T-helper 2 cell treated with Interferon-gamma antibody and Interleukin-4, amounts not matched to agents 5 μg/mL and 100 μg/mL, for 36 hours (primary cell): ENCODE measurements at regions not wholly inside any gene's neighbourhood (a gene's known extent, or its start where the extent isn't known, plus 50 kb on each side); places are given as distances from the start of the nearest gene placed in this dataset.

Experiments used
- DNase-seq: peaks from one replicate; pipeline ENCODE4 v3.0.0; 2021; ENCODE audit warnings: low spot score
- H3K27ac Mint-ChIP-seq: one replicate; pipeline ENCODE4 v1.8.0; 2021; ENCODE audit warnings: mild to moderate bottlenecking, mixed read lengths
- H3K27me3 Mint-ChIP-seq: one replicate; pipeline ENCODE4 v1.8.0; 2021; ENCODE audit warnings: low read depth, mixed read lengths
- H3K36me3 Mint-ChIP-seq: one replicate; pipeline ENCODE4 v1.8.0; 2021; ENCODE audit warnings: low read depth, mixed read lengths
- H3K4me1 Mint-ChIP-seq: one replicate; pipeline ENCODE4 v1.8.0; 2021; ENCODE audit warnings: low read depth, mixed read lengths
- H3K4me3 Mint-ChIP-seq: one replicate; pipeline ENCODE4 v1.8.0; 2022; ENCODE audit warnings: mild to moderate bottlenecking, moderate library complexity, mixed read lengths
- H3K9me3 Mint-ChIP-seq: one replicate; pipeline ENCODE4 v1.8.0; 2021; ENCODE audit warnings: mixed read lengths

DNA sequence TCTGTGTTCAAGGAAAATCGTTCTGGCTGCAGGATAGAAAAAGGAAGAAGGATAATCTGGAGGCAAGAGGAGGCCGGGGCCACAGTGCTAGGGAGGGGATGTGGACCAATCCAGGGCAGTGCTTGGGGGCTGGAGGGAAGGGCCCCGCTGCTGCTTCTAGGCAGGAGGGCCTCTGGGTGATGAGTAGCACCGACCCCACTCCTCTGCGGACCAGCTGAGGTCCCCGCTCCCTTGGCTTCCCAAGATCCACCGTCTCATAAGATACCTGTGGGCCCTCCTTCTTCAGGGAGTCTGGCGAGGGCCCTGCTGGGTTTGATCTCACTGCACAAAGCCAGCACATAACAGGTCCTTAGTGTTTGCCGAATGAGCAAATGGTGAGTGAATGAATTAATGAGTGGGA lies 93.5 kb upstream of the MVB12B start:
- Mint-ChIP-seq H3K27ac (no peak overlapping the region), H3K9me3 (no peaks in the 10 kb centered on the region), H3K4me1 (no peaks in the 10 kb centered on the region), H3K27me3 (peaks cover 3% of the 10 kb centered on the region), H3K4me3 (no peak overlapping the region), H3K36me3 (no peaks in the 10 kb centered on the region)
- DNase-seq: no peak

GRCh38 chr9:126233913-126234525 lies 92.6 kb upstream of the MVB12B start:
- Mint-ChIP-seq H3K27me3 (peaks cover 3% of the 10 kb centered on the region), H3K4me3 (no peak overlapping the region), H3K36me3 (no peaks in the 10 kb centered on the region), H3K27ac (no peak overlapping the region), H3K4me1 (no peaks in the 10 kb centered on the region), H3K9me3 (no peaks in the 10 kb centered on the region)
- DNase-seq: no peak

GRCh38 chr9:126234681-126235335 lies 91.8 kb upstream of the MVB12B start:
- H3K9me3 Mint-ChIP-seq: no peaks in the 10 kb centered on the region
- H3K27ac Mint-ChIP-seq: no peak overlapping the region
- no peaks in the 10 kb centered on the region for H3K4me1 Mint-ChIP-seq
- H3K36me3 Mint-ChIP-seq: no peaks in the 10 kb centered on the region
- no peak overlapping the region for H3K4me3 Mint-ChIP-seq
- peaks cover 3% of the 10 kb centered on the region for H3K27me3 Mint-ChIP-seq
- no peak for DNase-seq

DNA sequence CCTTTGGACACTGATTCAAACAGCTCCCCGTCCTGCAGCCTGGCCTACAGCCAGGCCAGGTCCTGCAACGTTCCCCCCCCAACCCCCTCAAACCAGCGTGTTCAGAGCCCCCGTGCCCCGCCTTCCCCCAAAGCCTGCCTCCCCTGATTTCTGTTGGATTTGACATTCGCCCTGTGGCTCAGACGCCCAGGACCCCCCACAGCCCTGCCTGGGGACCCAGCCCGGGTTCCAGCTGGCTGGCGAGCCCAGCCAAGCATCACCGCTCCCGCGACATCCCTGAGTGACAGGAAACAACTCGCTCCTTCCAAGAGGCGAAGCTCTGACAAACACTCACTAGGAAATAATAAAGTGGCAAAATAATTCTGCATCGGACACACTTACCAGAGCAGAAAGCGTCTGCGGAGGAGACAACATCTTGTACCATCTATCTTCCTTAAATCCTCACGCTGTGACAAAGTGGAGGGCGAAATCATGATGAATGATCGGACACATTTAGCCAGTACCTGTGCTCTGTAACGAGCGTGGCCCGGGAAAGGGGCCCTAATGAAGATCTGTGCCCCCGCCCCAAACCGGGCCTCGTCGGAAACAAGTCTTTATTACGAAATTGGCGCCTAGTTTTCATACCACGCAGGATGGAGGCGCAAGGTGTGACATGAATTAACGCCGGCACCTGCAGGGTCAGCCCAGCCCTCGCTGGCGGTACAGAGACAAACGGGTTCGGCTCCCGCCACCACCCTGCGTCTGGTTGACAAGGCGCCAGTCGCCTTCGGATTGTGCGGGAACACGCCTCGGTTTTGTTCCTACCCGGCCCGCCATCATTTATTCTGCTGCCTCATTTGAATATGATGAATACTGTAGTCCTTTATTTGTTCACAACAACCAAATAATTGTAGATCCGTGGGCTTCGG lies 91.0 kb upstream of the MVB12B start:
- Mint-ChIP-seq H3K27ac (no peak overlapping the region), H3K4me3 (no peak overlapping the region), H3K36me3 (no peaks in the 10 kb centered on the region), H3K9me3 (no peaks in the 10 kb centered on the region), H3K4me1 (no peaks in the 10 kb centered on the region), H3K27me3 (peaks cover 3% of the 10 kb centered on the region)
- no peak for DNase-seq

GRCh38 chr9:126236273-126236672 lies 90.4 kb upstream of the MVB12B start:
- H3K4me1 Mint-ChIP-seq: no peaks in the 10 kb centered on the region
- no peak overlapping the region for H3K4me3 Mint-ChIP-seq
- H3K27me3 Mint-ChIP-seq: no peaks in the 10 kb centered on the region
- H3K9me3 Mint-ChIP-seq: no peaks in the 10 kb centered on the region
- H3K27ac Mint-ChIP-seq: no peak overlapping the region
- no peak for DNase-seq
- no peaks in the 10 kb centered on the region for H3K36me3 Mint-ChIP-seq

DNA sequence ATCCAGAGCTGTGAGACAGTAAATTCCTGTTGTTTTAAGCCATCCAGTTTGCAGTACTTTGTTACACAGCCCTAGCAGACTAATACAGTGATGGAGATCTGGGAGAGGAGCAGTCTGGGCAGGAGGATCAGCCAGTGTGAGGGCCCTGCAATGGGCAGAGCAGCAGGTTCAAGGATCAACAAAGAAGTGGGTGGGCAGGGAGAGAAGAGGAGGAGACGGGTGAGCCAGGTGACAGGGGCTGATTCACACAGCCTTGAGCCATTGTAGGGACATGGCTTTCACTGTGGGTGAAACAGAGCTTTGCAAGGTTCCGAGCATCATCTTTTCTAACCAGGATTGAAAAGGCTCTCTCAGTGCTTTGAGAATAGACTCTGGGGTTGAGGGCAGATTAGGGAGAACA lies 88.2 kb upstream of the MVB12B start:
- no peak for DNase-seq
- H3K27ac Mint-ChIP-seq: no peak overlapping the region
- no peaks in the 10 kb centered on the region for H3K27me3 Mint-ChIP-seq
- H3K4me3 Mint-ChIP-seq: no peak overlapping the region
- no peaks in the 10 kb centered on the region for H3K4me1 Mint-ChIP-seq
- no peaks in the 10 kb centered on the region for H3K36me3 Mint-ChIP-seq
- no peaks in the 10 kb centered on the region for H3K9me3 Mint-ChIP-seq

GRCh38 chr9:126239515-126239914 lies 87.1 kb upstream of the MVB12B start:
- no peak overlapping the region for H3K4me3 Mint-ChIP-seq
- peaks cover 4% of the 10 kb centered on the region for H3K9me3 Mint-ChIP-seq
- no peak for DNase-seq
- no peaks in the 10 kb centered on the region for H3K27me3 Mint-ChIP-seq
- no peak overlapping the region for H3K27ac Mint-ChIP-seq
- no peaks in the 10 kb centered on the region for H3K4me1 Mint-ChIP-seq
- no peaks in the 10 kb centered on the region for H3K36me3 Mint-ChIP-seq

GRCh38 chr9:126240835-126241234 lies 85.8 kb upstream of the MVB12B start:
- Mint-ChIP-seq H3K4me1 (no peaks in the 10 kb centered on the region), H3K36me3 (no peaks in the 10 kb centered on the region), H3K27ac (no peak overlapping the region), H3K27me3 (peaks cover 4% of the 10 kb centered on the region), H3K9me3 (peaks cover 4% of the 10 kb centered on the region), H3K4me3 (no peak overlapping the region)
- no peak for DNase-seq

- peaks cover 27% of the 10 kb centered on the region for H3K27me3 Mint-ChIP-seq
- DNase-seq: no peak
- H3K27ac Mint-ChIP-seq: no peak overlapping the region
- H3K36me3 Mint-ChIP-seq: no peaks in the 10 kb centered on the region
- H3K9me3 Mint-ChIP-seq: peaks cover 4% of the 10 kb centered on the region
- H3K4me1 Mint-ChIP-seq: no peaks in the 10 kb centered on the region
- H3K4me3 Mint-ChIP-seq: no peak overlapping the region
Observed at GRCh38 chr9:126248680-126249079, 77.9 kb upstream of the MVB12B start.

GRCh38 chr9:126261584-126262356 lies 64.9 kb upstream of the MVB12B start:
- no peak for DNase-seq
- no peaks in the 10 kb centered on the region for H3K9me3 Mint-ChIP-seq
- H3K27ac Mint-ChIP-seq: no peak overlapping the region
- H3K36me3 Mint-ChIP-seq: no peaks in the 10 kb centered on the region
- no peak overlapping the region for H3K4me3 Mint-ChIP-seq
- peaks cover 7% of the 10 kb centered on the region for H3K4me1 Mint-ChIP-seq
- peaks cover 60% of the 10 kb centered on the region for H3K27me3 Mint-ChIP-seq

DNA sequence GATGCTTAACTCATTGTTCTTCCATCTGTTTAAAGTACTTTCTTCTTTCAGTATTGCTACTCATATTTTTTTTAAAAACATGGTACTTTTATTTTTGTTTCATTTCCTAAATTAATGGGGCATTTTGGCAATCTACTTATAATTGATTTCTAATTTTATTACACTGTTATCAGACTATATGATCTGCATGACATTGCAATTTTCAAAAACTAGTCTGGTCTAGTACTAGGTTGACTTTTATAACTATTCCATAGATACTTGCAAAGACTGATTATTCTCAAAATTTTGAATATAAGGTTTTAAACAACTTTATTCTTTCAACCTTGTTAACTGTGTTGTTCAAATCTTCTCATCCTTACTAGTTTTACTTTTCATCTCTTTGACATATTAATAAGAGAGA lies 63.9 kb upstream of the MVB12B start:
- Mint-ChIP-seq H3K9me3 (no peaks in the 10 kb centered on the region), H3K27ac (no peak overlapping the region), H3K27me3 (peaks cover 53% of the 10 kb centered on the region), H3K36me3 (no peaks in the 10 kb centered on the region), H3K4me3 (no peak overlapping the region), H3K4me1 (peaks cover 7% of the 10 kb centered on the region)
- DNase-seq: no peak

GRCh38 chr9:126270556-126270955 lies 56.1 kb upstream of the MVB12B start:
- Mint-ChIP-seq H3K4me3 (no peak overlapping the region), H3K27me3 (peaks cover 8% of the 10 kb centered on the region), H3K4me1 (no peaks in the 10 kb centered on the region), H3K9me3 (no peaks in the 10 kb centered on the region), H3K27ac (no peak overlapping the region), H3K36me3 (no peaks in the 10 kb centered on the region)
- no peak for DNase-seq

- H3K27me3 Mint-ChIP-seq: peaks cover 24% of the 10 kb centered on the region
- no peaks in the 10 kb centered on the region for H3K4me1 Mint-ChIP-seq
- DNase-seq: no peak
- no peak overlapping the region for H3K27ac Mint-ChIP-seq
- no peaks in the 10 kb centered on the region for H3K36me3 Mint-ChIP-seq
- no peaks in the 10 kb centered on the region for H3K9me3 Mint-ChIP-seq
- no peak overlapping the region for H3K4me3 Mint-ChIP-seq
Observed at GRCh38 chr9:126275386-126276001, 51.1 kb upstream of the MVB12B start.
